H1 (cell line): ENCODE measurements at regions not wholly inside any gene's neighbourhood (a gene's known extent, or its start where the extent isn't known, plus 50 kb on each side); places are given as distances from the start of the nearest gene placed in this dataset.

Source experiments
- CTCF ChIA-PET: fragments of 300-600 bp; sonication (Branson Sonifier 250); formaldehyde crosslinking; loops from one replicate; lab custom pipeline; 2021; ENCODE audit not compliant: partially characterized antibody; lab: Charles Lee
- POLR2A ChIA-PET: fragments of 300-600 bp; sonication (Branson Sonifier 250); formaldehyde crosslinking; loops from one replicate; lab custom pipeline; 2021; ENCODE audit warnings: inconsistent platforms; ENCODE audit not compliant: partially characterized antibody; lab: Charles Lee
- DNase-seq, 2 experiments: peaks; one replicate each; pipeline versions ENCODE4 v3.0.0 to v3.0.0-alpha.2; 2010 to 2022; ENCODE audit warnings: low spot score in 2 of 2, low read depth in 1 of 2, mixed read lengths in 1 of 2
- FAIRE-seq: peaks from 2 replicates; lab custom pipeline; 2011; peaks lifted over from hg19 to GRCh38; lab: Jason Lieb, UNC
- H2AFZ ChIP-seq: 2 replicates; pipeline ENCODE4 v1.8.1; 2012; ENCODE audit warnings: low read length, inconsistent platforms
- H2AK5ac ChIP-seq: 2 replicates; pipeline ENCODE4 v1.6.1; 2013; ENCODE audit warnings: low read depth, low read length
- H2BK120ac ChIP-seq: replicated peaks from 2 replicates; pipeline ENCODE3; 2013; ENCODE audit warnings: low read depth, low read length, inconsistent platforms
- H2BK12ac ChIP-seq: 2 replicates; pipeline ENCODE4 v1.6.1; 2013; ENCODE audit warnings: low read depth, low read length
- H2BK15ac ChIP-seq: 2 replicates; pipeline ENCODE4 v1.6.1; 2013; ENCODE audit warnings: low read length
- H2BK20ac ChIP-seq: 2 replicates; pipeline ENCODE4 v1.6.1; 2013; ENCODE audit warnings: low read length
- H2BK5ac ChIP-seq: 2 replicates; pipeline ENCODE4 v1.6.1; 2013; ENCODE audit warnings: low read depth, low read length
- H3K14ac ChIP-seq: 2 replicates; pipeline ENCODE4 v1.6.1; 2013; ENCODE audit warnings: inconsistent platforms; ENCODE audit not compliant: insufficient read length
- H3K18ac ChIP-seq: 2 replicates; pipeline ENCODE4 v1.6.1; 2013; ENCODE audit warnings: low read length; ENCODE audit errors: extremely low read depth
- H3K23ac ChIP-seq: 2 replicates; pipeline ENCODE4 v1.6.1; 2013; ENCODE audit warnings: inconsistent platforms; ENCODE audit not compliant: insufficient read length
- H3K23me2 ChIP-seq: 2 replicates; pipeline ENCODE4 v1.6.1; 2013; ENCODE audit warnings: low read depth, low read length
- H3K27ac ChIP-seq: 2 replicates; pipeline ENCODE4 v1.6.1; 2011; ENCODE audit warnings: low read depth, low read length, inconsistent platforms
- H3K27me3 ChIP-seq, 4 experiments: replicated peaks in 1 of 4; 1 replicate in 1 of 4; 2 replicates in 3 of 4; pipeline versions ENCODE4 v1.6.1 to v1.8.1; 2011 to 2013; ENCODE audit warnings: low read length in 3 of 4, mild to moderate bottlenecking in 3 of 4, inconsistent platforms in 2 of 4, mixed read lengths in 2 of 4, moderate library complexity in 1 of 4; ENCODE audit not compliant: control insufficient read depth in 3 of 4, insufficient read depth in 3 of 4; ENCODE audit errors: extremely low read depth in 1 of 4
- H3K36me3 ChIP-seq, 4 experiments: 2 replicates each; pipeline versions ENCODE4 v1.6.1 to v1.8.1; 2011 to 2013; ENCODE audit warnings: mild to moderate bottlenecking in 4 of 4, low read length in 3 of 4, moderate library complexity in 2 of 4, control low read depth in 1 of 4, inconsistent platforms in 1 of 4; ENCODE audit not compliant: insufficient read depth in 4 of 4, control insufficient read depth in 2 of 4
- H3K4ac ChIP-seq: replicated peaks from 2 replicates; pipeline ENCODE3; 2013; ENCODE audit warnings: low read length, low read depth, mixed read lengths, inconsistent platforms; ENCODE audit not compliant: insufficient read length
- H3K4me1 ChIP-seq, 4 experiments: replicated peaks in 1 of 4; 1 replicate in 1 of 4; 2 replicates in 3 of 4; pipeline versions ENCODE4 v1.6.1 to v1.8.1; 2011 to 2013; ENCODE audit warnings: low read length in 3 of 4, inconsistent platforms in 2 of 4, mixed read lengths in 1 of 4; ENCODE audit not compliant: insufficient read depth in 4 of 4, control insufficient read depth in 3 of 4
- H3K4me2 ChIP-seq, 2 experiments: 2 replicates each; pipeline versions ENCODE4 v1.6.1 to v1.8.1; 2011 to 2013; ENCODE audit warnings: low read depth in 2 of 2, low read length in 2 of 2, control low read depth in 1 of 2, inconsistent platforms in 1 of 2, mild to moderate bottlenecking in 1 of 2; ENCODE audit not compliant: insufficient read depth in 1 of 2
- H3K4me3 ChIP-seq, 4 experiments: fragments of 200-600, 300-600 bp in 1 of 4; sonication (generic), shearing (Covaris generic), sonication (Bioruptor Twin) in 1 of 4; 2 replicates each; pipeline versions ENCODE4 v1.5.1 to v1.8.1; 2011 to 2016; ENCODE audit warnings: low read length in 4 of 4, low read depth in 3 of 4, control low read depth in 2 of 4, inconsistent platforms in 2 of 4, mild to moderate bottlenecking in 2 of 4, mixed read lengths in 1 of 4, moderate library complexity in 1 of 4; ENCODE audit not compliant: insufficient read depth in 2 of 4; ENCODE audit errors: extremely low read depth in 1 of 4
- H3K56ac ChIP-seq: replicated peaks from 2 replicates; pipeline ENCODE3; 2013; ENCODE audit warnings: low read depth, mild to moderate bottlenecking, mixed read lengths, low read length, inconsistent platforms; ENCODE audit not compliant: insufficient read length
- H3K79me1 ChIP-seq: 2 replicates; pipeline ENCODE4 v1.6.1; 2013; ENCODE audit warnings: low read depth, low read length, control low read depth
- H3K79me2 ChIP-seq, 2 experiments: 2 replicates each; pipeline versions ENCODE4 v1.6.1 to v1.8.1; 2012 to 2013; ENCODE audit warnings: low read length in 2 of 2, mild to moderate bottlenecking in 2 of 2, inconsistent platforms in 1 of 2; ENCODE audit not compliant: insufficient read depth in 2 of 2, control insufficient read depth in 1 of 2
- H3K9ac ChIP-seq, 4 experiments: replicated peaks in 1 of 4; 1 replicate in 1 of 4; 2 replicates in 3 of 4; pipeline versions ENCODE4 v1.6.1 to v1.8.1; 2011 to 2013; ENCODE audit warnings: low read depth in 3 of 4, low read length in 3 of 4, control low read depth in 2 of 4, mild to moderate bottlenecking in 2 of 4, moderate library complexity in 2 of 4, inconsistent platforms in 1 of 4; ENCODE audit errors: extremely low read depth in 1 of 4
- H3K9me3 ChIP-seq, 2 experiments: 2 replicates each; pipeline versions ENCODE4 v1.6.1 to v1.8.1; 2012 to 2013; ENCODE audit warnings: mild to moderate bottlenecking in 2 of 2, moderate library complexity in 2 of 2, control low read depth in 1 of 2, inconsistent platforms in 1 of 2, low read depth in 1 of 2, low read length in 1 of 2, mixed read lengths in 1 of 2; ENCODE audit not compliant: insufficient read depth in 2 of 2
- H4K20me1 ChIP-seq, 2 experiments: replicated peaks in 1 of 2; 2 replicates each; pipeline versions ENCODE3 to v1.8.1; 2011 to 2013; ENCODE audit warnings: inconsistent platforms in 2 of 2, low read length in 2 of 2, mild to moderate bottlenecking in 1 of 2; ENCODE audit not compliant: insufficient read depth in 2 of 2, control insufficient read depth in 1 of 2
- H4K5ac ChIP-seq: 2 replicates; pipeline ENCODE4 v1.6.1; 2013; ENCODE audit warnings: low read length, low read depth, mixed read lengths, inconsistent platforms; ENCODE audit not compliant: insufficient read length
- H4K8ac ChIP-seq: 2 replicates; pipeline ENCODE4 v1.8.0; 2013; ENCODE audit warnings: mild to moderate bottlenecking, moderate library complexity, low read length, inconsistent platforms; ENCODE audit not compliant: insufficient read depth; ENCODE audit errors: extremely low read depth
- H4K91ac ChIP-seq: replicated peaks from 2 replicates; pipeline ENCODE3; 2013; ENCODE audit warnings: low read length, mixed read lengths, inconsistent platforms; ENCODE audit not compliant: insufficient read length
- CHD2 ChIP-seq: IDR thresholded peaks from 2 replicates; pipeline ENCODE4 v1.6.1; 2012; ENCODE audit warnings: low read length, improper control_type of control experiment
- KDM5A ChIP-seq: fragments of 200-600 bp; IDR thresholded peaks from 2 replicates; pipeline ENCODE4 v1.7.1; 2012; ENCODE audit warnings: mild to moderate bottlenecking, low read length, inconsistent platforms, mixed read lengths
- NRF1 ChIP-seq: IDR thresholded peaks from 2 replicates; pipeline ENCODE4 v1.6.1; 2011; ENCODE audit warnings: mild to moderate bottlenecking, low read depth, low read length, improper control_type of control experiment
- WGBS, 2 experiments: shearing (Covaris generic) in 1 of 2; methylation state at CpG; one replicate each; pipeline versions ENCODE4 v1.1.6 to v1.1.7; 2013 to 2015; ENCODE audit warnings: low lambda C conversion rate in 2 of 2, mixed read lengths in 2 of 2, inconsistent platforms in 1 of 2, low coverage in 1 of 2, missing lambda C conversion rate in 1 of 2; ENCODE audit not compliant: insufficient replicate concordance in 2 of 2, insufficient coverage in 1 of 2, insufficient read length in 1 of 2; ENCODE audit errors: extremely low coverage in 1 of 2, missing lambda C conversion rate in 1 of 2; 5-methylcytosine and 5-hydroxymethylcytosine counted together

DNA sequence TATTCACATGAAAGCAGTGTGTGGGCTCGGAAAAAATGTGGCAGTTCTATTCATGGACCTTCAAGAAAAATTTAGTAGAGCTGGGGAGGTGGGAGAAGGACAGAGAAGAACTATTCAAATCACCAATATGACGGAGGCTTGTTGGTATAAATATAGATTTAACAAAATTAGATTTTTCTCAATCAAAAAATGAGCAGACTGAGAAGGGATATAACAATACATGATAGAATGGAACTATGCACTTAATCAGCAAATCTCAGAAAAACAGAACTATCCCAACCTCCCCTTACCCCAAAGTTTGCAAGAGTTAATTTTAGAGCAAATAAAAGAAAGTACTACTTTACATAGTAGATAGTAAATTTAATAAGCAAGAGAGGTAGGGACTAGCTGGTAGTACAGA is 194.6 kb upstream of the BCL6 start:
- WGBS, 2 experiments, result 85% methylated on average over 2 of the region's 2 CpGs; no CpG with 5 or more reads in 1 of the 2 experiments
- Histone ChIP-seq H3K14ac (no peak overlapping the region), H2BK12ac (no peak overlapping the region), H2AFZ (no peak overlapping the region), H2BK15ac (no peak overlapping the region), H3K18ac (no peak overlapping the region), H2BK20ac (no peak overlapping the region), H3K23ac (no peak overlapping the region), H3K79me1 (no peaks in the 10 kb centered on the region), H3K27me3 (no peaks in the 10 kb centered on the region), H3K9ac (no peak overlapping the region), H3K56ac (no peak overlapping the region), H3K36me3 (no peaks in the 10 kb centered on the region; a peak in 1 of 8 replicates), H3K9me3 (no peaks in the 10 kb centered on the region), H2BK120ac (no peak overlapping the region), H2AK5ac (no peak overlapping the region), H2BK5ac (no peak overlapping the region), H3K4ac (no peak overlapping the region), H3K79me2 (no peaks in the 10 kb centered on the region), H3K4me3 (no peak overlapping the region), H4K91ac (no peak overlapping the region), H3K23me2 (no peaks in the 10 kb centered on the region), H3K4me2 (no peak overlapping the region), H4K20me1 (no peaks in the 10 kb centered on the region), H3K27ac (no peak overlapping the region), H3K4me1 (peaks cover 0 to 5% (median 2%) of the 10 kb centered on the region in 4 experiments; a peak in 3 of 7 replicates), H4K8ac (no peak overlapping the region), H4K5ac (no peak overlapping the region)
- CTCF ChIA-PET, result interaction anchor here (0.7 to 1.3 kb wide), 5 partner anchors 10 to 810 kb away, joined by 3 to 4 read pairs (median 3); no protein-coding TSS in a partner anchor
- POLR2A ChIA-PET, result no interaction called here
- FAIRE-seq (no peak), DNase-seq (no peak)
- TF ChIP-seq NRF1, result no peak
- TF ChIP-seq KDM5A, result no peak
- no peak for TF ChIP-seq CHD2
